ENCODE measurements at regions not wholly inside any gene's neighbourhood (a gene's known extent, or its start where the extent isn't known, plus 50 kb on each side); places are given as distances from the start of the nearest gene placed in this dataset.

- no peak for DNase-seq
- H3K4me3 Mint-ChIP-seq = no peak overlapping the region
- H3K9me3 Mint-ChIP-seq = no peaks in the 10 kb centered on the region
- H3K36me3 Mint-ChIP-seq (ENCODE audit: insufficient read depth) = no peaks in the 10 kb centered on the region
- peaks cover 12% of the 10 kb centered on the region for H3K27me3 Mint-ChIP-seq (ENCODE audit: low read depth)
- H3K4me1 Mint-ChIP-seq (ENCODE audit: low read depth) = peaks cover 3% of the 10 kb centered on the region
- no peak for ATAC-seq
Observed at GRCh38 chr14:56501909-56502530, 77.6 kb upstream of the TMEM260 start.

- no peak for ATAC-seq
- no peak overlapping the region for H3K4me3 Mint-ChIP-seq
- no peak for DNase-seq
- peaks cover 3% of the 10 kb centered on the region for H3K4me1 Mint-ChIP-seq (ENCODE audit: low read depth)
- no peaks in the 10 kb centered on the region for H3K9me3 Mint-ChIP-seq
- H3K36me3 Mint-ChIP-seq (ENCODE audit: insufficient read depth) = no peaks in the 10 kb centered on the region
- peaks cover 10% of the 10 kb centered on the region for H3K27me3 Mint-ChIP-seq (ENCODE audit: low read depth)
Observed at GRCh38 chr14:56505361-56505760, 74.2 kb upstream of the TMEM260 start.

- Mint-ChIP-seq H3K4me3 (no peak overlapping the region), H3K27me3 (ENCODE audit: low read depth) (peaks cover 2% of the 10 kb centered on the region), H3K36me3 (ENCODE audit: insufficient read depth) (no peaks in the 10 kb centered on the region), H3K4me1 (ENCODE audit: low read depth) (peaks cover 1% of the 10 kb centered on the region), H3K9me3 (no peaks in the 10 kb centered on the region)
- ATAC-seq (no peak), DNase-seq (no peak)
Observed at GRCh38 chr14:56512521-56512920, 67.1 kb upstream of the TMEM260 start.

GRCh38 chr14:56514663-56515371 lies 64.8 kb upstream of the TMEM260 start:
- Mint-ChIP-seq H3K36me3 (ENCODE audit: insufficient read depth) (no peaks in the 10 kb centered on the region), H3K4me3 (no peak overlapping the region), H3K4me1 (ENCODE audit: low read depth) (peaks cover 1% of the 10 kb centered on the region), H3K27me3 (ENCODE audit: low read depth) (peaks cover 14% of the 10 kb centered on the region), H3K9me3 (no peaks in the 10 kb centered on the region)
- DNase-seq = no peak
- ATAC-seq = peak; percentile 55 to 64

GRCh38 chr14:56515739-56516138 lies 63.9 kb upstream of the TMEM260 start:
- Mint-ChIP-seq H3K36me3 (ENCODE audit: insufficient read depth) (no peaks in the 10 kb centered on the region), H3K27me3 (ENCODE audit: low read depth) (peaks cover 14% of the 10 kb centered on the region), H3K4me1 (ENCODE audit: low read depth) (peaks cover 1% of the 10 kb centered on the region), H3K4me3 (no peak overlapping the region), H3K9me3 (no peaks in the 10 kb centered on the region)
- DNase-seq (no peak), ATAC-seq (peak in 1 of 2 donors; percentile 32)

GRCh38 chr14:56522403-56522802 lies 57.2 kb upstream of the TMEM260 start:
- ATAC-seq (no peak), DNase-seq (no peak)
- Mint-ChIP-seq H3K9me3 (no peaks in the 10 kb centered on the region), H3K27me3 (ENCODE audit: low read depth) (peaks cover 36% of the 10 kb centered on the region), H3K36me3 (ENCODE audit: insufficient read depth) (no peaks in the 10 kb centered on the region), H3K4me1 (ENCODE audit: low read depth) (no peaks in the 10 kb centered on the region), H3K4me3 (no peak overlapping the region)

- no peak for ATAC-seq
- Mint-ChIP-seq H3K9me3 (no peaks in the 10 kb centered on the region), H3K4me1 (ENCODE audit: low read depth) (no peaks in the 10 kb centered on the region), H3K4me3 (no peak overlapping the region), H3K36me3 (ENCODE audit: insufficient read depth) (no peaks in the 10 kb centered on the region), H3K27me3 (ENCODE audit: low read depth) (peaks cover 24% of the 10 kb centered on the region)
- no peak for DNase-seq
Observed at GRCh38 chr14:56524971-56525677, 54.5 kb upstream of the TMEM260 start.

GRCh38 chr14:56528927-56529326 lies 50.7 kb upstream of the TMEM260 start:
- no peak for DNase-seq
- H3K36me3 Mint-ChIP-seq (ENCODE audit: insufficient read depth) = no peaks in the 10 kb centered on the region

More at GRCh38 chr14:56528927-56529326, 50.7 kb upstream of the TMEM260 start:
- ATAC-seq = no peak
- Mint-ChIP-seq H3K9me3 (no peaks in the 10 kb centered on the region), H3K4me1 (ENCODE audit: low read depth) (no peaks in the 10 kb centered on the region), H3K27me3 (ENCODE audit: low read depth) (peaks cover 17% of the 10 kb centered on the region), H3K4me3 (no peak overlapping the region)
